ENCODE measurements at regions not wholly inside any gene's neighbourhood (a gene's known extent, or its start where the extent isn't known, plus 50 kb on each side); places are given as distances from the start of the nearest gene placed in this dataset.

GRCh38 chr4:18932730-18933339, 911.3 kb upstream of the LCORL start:
- H3K27me3 ChIP-seq: no peaks in the 10 kb centered on the region
- no peak overlapping the region for H3K27ac ChIP-seq
- no peaks in the 10 kb centered on the region for H3K4me1 ChIP-seq
- no peak overlapping the region for H3K4me3 ChIP-seq
- no peak for DNase-seq
- intact Hi-C loops (cut with DNase I): no loop called here
- no peaks in the 10 kb centered on the region for H3K9me3 ChIP-seq
- H3K36me3 ChIP-seq: no peaks in the 10 kb centered on the region
- TF ChIP-seq, protein P1, sequence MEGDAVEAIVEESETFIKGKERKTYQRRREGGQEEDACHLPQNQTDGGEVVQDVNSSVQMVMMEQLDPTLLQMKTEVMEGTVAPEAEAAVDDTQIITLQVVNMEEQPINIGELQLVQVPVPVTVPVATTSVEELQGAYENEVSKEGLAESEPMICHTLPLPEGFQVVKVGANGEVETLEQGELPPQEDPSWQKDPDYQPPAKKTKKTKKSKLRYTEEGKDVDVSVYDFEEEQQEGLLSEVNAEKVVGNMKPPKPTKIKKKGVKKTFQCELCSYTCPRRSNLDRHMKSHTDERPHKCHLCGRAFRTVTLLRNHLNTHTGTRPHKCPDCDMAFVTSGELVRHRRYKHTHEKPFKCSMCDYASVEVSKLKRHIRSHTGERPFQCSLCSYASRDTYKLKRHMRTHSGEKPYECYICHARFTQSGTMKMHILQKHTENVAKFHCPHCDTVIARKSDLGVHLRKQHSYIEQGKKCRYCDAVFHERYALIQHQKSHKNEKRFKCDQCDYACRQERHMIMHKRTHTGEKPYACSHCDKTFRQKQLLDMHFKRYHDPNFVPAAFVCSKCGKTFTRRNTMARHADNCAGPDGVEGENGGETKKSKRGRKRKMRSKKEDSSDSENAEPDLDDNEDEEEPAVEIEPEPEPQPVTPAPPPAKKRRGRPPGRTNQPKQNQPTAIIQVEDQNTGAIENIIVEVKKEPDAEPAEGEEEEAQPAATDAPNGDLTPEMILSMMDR (IDR thresholded peaks at IDR 0.05): no peak
- TF ChIP-seq POLR2A (IDR thresholded peaks at IDR 0.05): no peak
- WGBS, 2 donors: 79 to 89% methylated on average over 1 of the region's 1 CpG

- no peak overlapping the region for H3K4me3 ChIP-seq
- TF ChIP-seq, protein P1 (IDR thresholded peaks at IDR 0.05): no peak
- no peak for TF ChIP-seq POLR2A (IDR thresholded peaks at IDR 0.05)
- H3K9me3 ChIP-seq: no peaks in the 10 kb centered on the region
- no peak for DNase-seq
- no peaks in the 10 kb centered on the region for H3K4me1 ChIP-seq
- no peaks in the 10 kb centered on the region for H3K36me3 ChIP-seq
- no peak overlapping the region for H3K27ac ChIP-seq
- 81 to 83% methylated on average over 1 of the region's 1 CpG for WGBS, 2 donors
- intact Hi-C loops (cut with DNase I): no loop called here
- H3K27me3 ChIP-seq: no peaks in the 10 kb centered on the region
These were observed 910.3 kb upstream of the LCORL start for GRCh38 chr4:18931643-18932377.

DNA sequence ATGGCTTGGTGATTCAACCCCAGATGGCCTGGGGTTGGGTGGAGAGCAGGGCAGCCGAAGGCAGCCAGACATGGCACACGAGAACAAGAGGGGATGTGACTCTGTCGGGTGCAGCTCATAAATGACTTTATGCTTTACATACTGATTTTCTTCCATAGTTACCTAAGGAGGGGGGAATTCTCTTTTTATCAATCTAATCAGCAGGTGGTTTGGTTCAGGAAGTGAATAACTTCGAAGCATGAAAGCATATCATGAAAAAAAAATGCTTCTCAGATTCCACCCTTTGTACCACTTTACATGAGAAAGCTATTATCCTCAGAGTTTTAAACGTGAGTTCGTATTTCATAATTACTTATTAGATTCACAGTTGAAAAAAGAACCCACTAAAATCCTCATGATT, 908.9 kb upstream of the LCORL start:
- no peak for DNase-seq
- 69 to 74% methylated on average over 6 of the region's 6 CpGs for WGBS, 2 donors
- H3K36me3 ChIP-seq: no peaks in the 10 kb centered on the region
- H3K4me3 ChIP-seq: no peak overlapping the region
- no peaks in the 10 kb centered on the region for H3K27me3 ChIP-seq
- TF ChIP-seq, protein P1 (IDR thresholded peaks at IDR 0.05): no peak
- TF ChIP-seq POLR2A (IDR thresholded peaks at IDR 0.05): no peak
- no peaks in the 10 kb centered on the region for H3K4me1 ChIP-seq
- intact Hi-C loops (cut with DNase I): no loop called here
- H3K9me3 ChIP-seq: no peaks in the 10 kb centered on the region
- no peak overlapping the region for H3K27ac ChIP-seq

GRCh38 chr4:18923496-18924161, 902.1 kb upstream of the LCORL start:
- DNase-seq: no peak
- Histone ChIP-seq H3K27me3 (no peaks in the 10 kb centered on the region), H3K4me1 (no peaks in the 10 kb centered on the region), H3K27ac (no peak overlapping the region), H3K4me3 (no peak overlapping the region), H3K9me3 (no peaks in the 10 kb centered on the region), H3K36me3 (no peaks in the 10 kb centered on the region)
- WGBS, 2 donors: 10 to 14% methylated on average over 1 of the region's 1 CpG
- intact Hi-C loops (cut with DNase I): no loop called here
- no peak for TF ChIP-seq POLR2A (IDR thresholded peaks at IDR 0.05)
- TF ChIP-seq, protein P1 (IDR thresholded peaks at IDR 0.05): no peak

DNA sequence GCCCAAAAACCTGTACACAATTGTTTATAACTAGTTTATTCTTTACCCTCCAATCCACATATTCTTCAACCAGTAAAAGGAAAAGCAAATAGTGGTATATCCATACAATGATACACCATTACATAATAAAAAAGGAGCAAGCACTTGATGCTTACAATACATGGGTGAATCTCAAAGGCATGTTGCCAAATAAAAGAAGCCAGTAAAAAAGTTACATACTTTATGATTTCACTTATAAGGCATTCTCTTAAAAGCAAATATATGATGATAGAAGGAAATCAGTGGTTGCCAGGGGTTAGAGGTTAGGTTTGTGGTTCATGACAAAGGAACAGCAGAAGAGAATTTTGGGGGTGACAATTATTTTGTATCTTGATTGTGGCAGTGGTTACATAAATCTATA, 896.1 kb upstream of the LCORL start:
- H3K9me3 ChIP-seq: peaks cover 0 to 7% (median 0%) of the 10 kb centered on the region in 3 donors

More for the DNA sequence above, 896.1 kb upstream of the LCORL start:
- H3K4me3 ChIP-seq: no peak overlapping the region
- no peaks in the 10 kb centered on the region for H3K27me3 ChIP-seq
- no peaks in the 10 kb centered on the region for H3K36me3 ChIP-seq
- TF ChIP-seq, protein P1 (IDR thresholded peaks at IDR 0.05): no peak
- no peak for TF ChIP-seq POLR2A (IDR thresholded peaks at IDR 0.05)
- intact Hi-C loops (cut with DNase I): no loop called here
- DNase-seq: no peak
- H3K27ac ChIP-seq: no peak overlapping the region
- no peaks in the 10 kb centered on the region for H3K4me1 ChIP-seq

Measured in esophagus squamous epithelium (tissue), 5 donors.